ENCODE measurements at regions not wholly inside any gene's neighbourhood (a gene's known extent, or its start where the extent isn't known, plus 50 kb on each side); places are given as distances from the start of the nearest gene placed in this dataset.

- Histone ChIP-seq H3K9me3 (no peaks in the 10 kb centered on the region), H3K36me3 (no peaks in the 10 kb centered on the region), H3K4me3 (no peak overlapping the region), H3K27me3 (ENCODE audit: low read depth) (peaks cover 6% of the 10 kb centered on the region), H3K4me1 (no peaks in the 10 kb centered on the region), H3K27ac (no peak overlapping the region)
- intact Hi-C loops (cut with DNase I) = no loop called here
- no peak for DNase-seq
- no peak for TF ChIP-seq CTCF (IDR thresholded peaks at IDR 0.05)
- peak; percentile 23 to 26 for ATAC-seq
Observed at GRCh38 chr15:69813881-69814280, 283.8 kb downstream of the TLE3 start.

GRCh38 chr15:69814932-69815331, 282.8 kb downstream of the TLE3 start:
- no peak for ATAC-seq
- no peaks in the 10 kb centered on the region for H3K36me3 ChIP-seq
- H3K27me3 ChIP-seq (ENCODE audit: low read depth) = peaks cover 6% of the 10 kb centered on the region
- no peak for TF ChIP-seq CTCF (IDR thresholded peaks at IDR 0.05)
- H3K27ac ChIP-seq = no peak overlapping the region
- no peak overlapping the region for H3K4me3 ChIP-seq
- no peaks in the 10 kb centered on the region for H3K4me1 ChIP-seq
- no peaks in the 10 kb centered on the region for H3K9me3 ChIP-seq
- DNase-seq = no peak
- intact Hi-C loops (cut with DNase I) = no loop called here

- DNase-seq (no peak), ATAC-seq (no peak)
- no peak overlapping the region for H3K4me3 ChIP-seq
- no peak for TF ChIP-seq CTCF (IDR thresholded peaks at IDR 0.05)
- no peaks in the 10 kb centered on the region for H3K36me3 ChIP-seq
- H3K9me3 ChIP-seq = no peaks in the 10 kb centered on the region
- H3K27me3 ChIP-seq (ENCODE audit: low read depth) = peaks cover 6% of the 10 kb centered on the region
- H3K27ac ChIP-seq = no peak overlapping the region
- no peaks in the 10 kb centered on the region for H3K4me1 ChIP-seq
- intact Hi-C loops (cut with DNase I) = no loop called here
Observed at GRCh38 chr15:69815793-69816192, 281.9 kb downstream of the TLE3 start.

GRCh38 chr15:69816522-69816921, 281.2 kb downstream of the TLE3 start:
- ATAC-seq (no peak), DNase-seq (no peak)
- Histone ChIP-seq H3K36me3 (no peaks in the 10 kb centered on the region), H3K4me3 (no peak overlapping the region), H3K27ac (no peak overlapping the region), H3K27me3 (ENCODE audit: low read depth) (peaks cover 6% of the 10 kb centered on the region), H3K9me3 (no peaks in the 10 kb centered on the region), H3K4me1 (no peaks in the 10 kb centered on the region)
- no peak for TF ChIP-seq CTCF (IDR thresholded peaks at IDR 0.05)
- intact Hi-C loops (cut with DNase I) = no loop called here

GRCh38 chr15:69818529-69818928, 279.2 kb downstream of the TLE3 start:
- Histone ChIP-seq H3K4me3 (no peak overlapping the region), H3K27ac (no peak overlapping the region), H3K9me3 (no peaks in the 10 kb centered on the region), H3K36me3 (no peaks in the 10 kb centered on the region), H3K27me3 (ENCODE audit: low read depth) (peaks cover 6% of the 10 kb centered on the region), H3K4me1 (no peaks in the 10 kb centered on the region)
- DNase-seq (no peak), ATAC-seq (no peak)
- intact Hi-C loops (cut with DNase I) = no loop called here
- no peak for TF ChIP-seq CTCF (IDR thresholded peaks at IDR 0.05)

- H3K27me3 ChIP-seq (ENCODE audit: low read depth) = no peaks in the 10 kb centered on the region
- intact Hi-C loops (cut with DNase I) = no loop called here
- DNase-seq (no peak), ATAC-seq (no peak)
- no peaks in the 10 kb centered on the region for H3K36me3 ChIP-seq
- H3K4me3 ChIP-seq = no peak overlapping the region
- H3K9me3 ChIP-seq = no peaks in the 10 kb centered on the region
- H3K27ac ChIP-seq = no peak overlapping the region
- H3K4me1 ChIP-seq = no peaks in the 10 kb centered on the region
- no peak for TF ChIP-seq CTCF (IDR thresholded peaks at IDR 0.05)
Observed at GRCh38 chr15:69819371-69819770, 278.3 kb downstream of the TLE3 start.
